ENCODE measurements at regions not wholly inside any gene's neighbourhood (a gene's known extent, or its start where the extent isn't known, plus 50 kb on each side); places are given as distances from the start of the nearest gene placed in this dataset.

GRCh38 chr19:28971049-28971448, 241.9 kb downstream of the UQCRFS1 start:
- WGBS, 4 donors = 17 to 42% (median 26%) methylated on average over 6 of the region's 6 CpGs
- no peaks in the 10 kb centered on the region for H3K27me3 ChIP-seq
- H3K4me1 ChIP-seq (replicated peaks in 1 of 2) = peaks cover 5 to 16% of the 10 kb centered on the region in 2 donors
- intact Hi-C loops (cut with DNase I) = no loop called here
- TF ChIP-seq CTCF (IDR thresholded peaks at IDR 0.05) = no peak
- TF ChIP-seq POLR2A (IDR thresholded peaks at IDR 0.05) = no peak
- H3K9me3 ChIP-seq (replicated peaks in 1 of 3) = no peaks in the 10 kb centered on the region
- H3K4me3 ChIP-seq = no peak overlapping the region
- DNase-seq = peak; percentile 52 to 83 (median 72)
- H3K36me3 ChIP-seq (replicated peaks in 1 of 2) = no peaks in the 10 kb centered on the region
- H3K27ac ChIP-seq = no peak overlapping the region

- intact Hi-C loops (cut with DNase I) = no loop called here
- no peaks in the 10 kb centered on the region for H3K27me3 ChIP-seq
- no peak for TF ChIP-seq POLR2A (IDR thresholded peaks at IDR 0.05)
- no peak for TF ChIP-seq CTCF (IDR thresholded peaks at IDR 0.05)
- H3K9me3 ChIP-seq (replicated peaks in 1 of 3) = no peaks in the 10 kb centered on the region
- H3K36me3 ChIP-seq (replicated peaks in 1 of 2) = no peaks in the 10 kb centered on the region
- H3K4me3 ChIP-seq = no peak overlapping the region
- peaks cover 5 to 16% of the 10 kb centered on the region in 2 donors for H3K4me1 ChIP-seq (replicated peaks in 1 of 2)
- no peak overlapping the region for H3K27ac ChIP-seq
- peak in 1 of 7 donors; percentile 13 for DNase-seq
- 82 to 90% (median 86%) methylated on average over 1 to 2 of the region's 2 CpGs for WGBS, 4 donors
Measured at GRCh38 chr19:28968721-28969120, 244.2 kb downstream of the UQCRFS1 start.

- intact Hi-C loops (cut with DNase I) = no loop called here
- H3K27ac ChIP-seq = no peak overlapping the region
- WGBS, 4 donors = 71 to 77% (median 72%) methylated on average over 8 of the region's 8 CpGs
- H3K9me3 ChIP-seq (replicated peaks in 1 of 3) = no peaks in the 10 kb centered on the region
- H3K36me3 ChIP-seq (replicated peaks in 1 of 2) = no peaks in the 10 kb centered on the region
- H3K4me1 ChIP-seq (replicated peaks in 1 of 2) = peaks cover 2 to 13% of the 10 kb centered on the region in 2 donors
- TF ChIP-seq CTCF (IDR thresholded peaks at IDR 0.05) (no peak), POLR2A (IDR thresholded peaks at IDR 0.05) (no peak)
- H3K27me3 ChIP-seq = no peaks in the 10 kb centered on the region
- no peak overlapping the region for H3K4me3 ChIP-seq
- DNase-seq = no peak
Measured at GRCh38 chr19:28966737-28967399, 246.1 kb downstream of the UQCRFS1 start.

- 66 to 79% (median 77%) methylated on average over 2 of the region's 2 CpGs for WGBS, 4 donors
- TF ChIP-seq CTCF (IDR thresholded peaks at IDR 0.05) = no peak
- no peak for TF ChIP-seq POLR2A (IDR thresholded peaks at IDR 0.05)
- H3K36me3 ChIP-seq (replicated peaks in 1 of 2) = no peaks in the 10 kb centered on the region
- H3K4me3 ChIP-seq = no peak overlapping the region
- DNase-seq = no peak
- H3K9me3 ChIP-seq (replicated peaks in 1 of 3) = no peaks in the 10 kb centered on the region
- no peaks in the 10 kb centered on the region for H3K27me3 ChIP-seq
- no peaks in the 10 kb centered on the region for H3K4me1 ChIP-seq (replicated peaks in 1 of 2)
- intact Hi-C loops (cut with DNase I) = no loop called here
- H3K27ac ChIP-seq = no peak overlapping the region
Measured at GRCh38 chr19:28964500-28964899, 248.5 kb downstream of the UQCRFS1 start.
